ENCODE measurements at regions not wholly inside any gene's neighbourhood (a gene's known extent, or its start where the extent isn't known, plus 50 kb on each side); places are given as distances from the start of the nearest gene placed in this dataset.

DNA sequence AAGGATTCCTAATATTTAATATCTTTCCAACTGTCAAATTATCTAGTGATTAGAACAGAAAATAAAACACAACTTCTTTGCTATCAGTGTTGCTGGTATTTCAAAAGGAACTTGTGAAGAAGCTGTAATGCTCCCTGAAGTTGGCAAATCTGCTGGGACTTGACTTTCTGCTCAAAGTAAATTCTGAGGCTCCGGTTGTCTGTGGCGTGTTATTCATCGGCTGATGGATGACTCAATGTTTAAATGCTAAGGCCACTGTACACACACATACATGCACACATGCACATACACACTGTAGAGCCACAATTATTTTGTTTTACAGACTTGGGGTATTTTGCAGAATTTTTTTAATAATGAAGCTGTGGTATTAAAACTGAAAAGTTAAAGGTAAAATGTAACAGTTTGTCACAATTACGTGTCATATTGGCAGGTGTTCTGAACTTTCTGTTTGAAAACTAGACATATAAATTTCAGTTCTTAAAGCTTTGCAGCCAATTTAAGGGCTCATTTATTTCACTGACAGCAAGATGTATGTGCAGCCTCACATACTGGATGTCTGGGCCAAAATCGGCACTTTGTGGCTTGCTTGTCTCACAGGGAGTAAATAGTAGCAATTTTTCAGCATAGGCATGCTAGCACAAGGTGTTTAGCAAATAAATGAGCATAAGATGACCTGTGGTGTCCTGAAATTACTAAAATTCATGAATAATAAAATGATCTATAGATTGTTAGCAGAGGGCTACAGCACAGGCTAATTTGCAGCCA, 1691.7 kb upstream of the PCDH20 start:
- DNase-seq: no peak

DNA sequence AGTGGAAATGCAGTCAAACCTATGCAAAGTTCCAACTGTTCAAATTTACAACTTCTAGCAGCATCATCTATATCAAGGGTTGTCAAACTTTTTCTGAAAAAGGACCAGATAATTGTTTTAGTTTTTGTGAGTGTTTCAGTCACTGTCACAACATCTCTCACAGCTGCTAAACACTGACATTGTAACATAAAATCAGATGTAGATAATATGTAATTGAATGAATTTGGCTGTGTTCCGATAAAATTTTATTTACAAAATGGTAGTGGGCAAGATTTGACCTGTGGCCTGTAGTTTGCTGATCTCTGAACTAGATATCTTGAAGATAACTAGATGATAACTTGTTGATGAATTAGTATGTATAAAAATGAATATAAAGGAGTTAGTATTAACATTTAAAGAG, 1679.1 kb upstream of the PCDH20 start:
- no peak for DNase-seq

DNA sequence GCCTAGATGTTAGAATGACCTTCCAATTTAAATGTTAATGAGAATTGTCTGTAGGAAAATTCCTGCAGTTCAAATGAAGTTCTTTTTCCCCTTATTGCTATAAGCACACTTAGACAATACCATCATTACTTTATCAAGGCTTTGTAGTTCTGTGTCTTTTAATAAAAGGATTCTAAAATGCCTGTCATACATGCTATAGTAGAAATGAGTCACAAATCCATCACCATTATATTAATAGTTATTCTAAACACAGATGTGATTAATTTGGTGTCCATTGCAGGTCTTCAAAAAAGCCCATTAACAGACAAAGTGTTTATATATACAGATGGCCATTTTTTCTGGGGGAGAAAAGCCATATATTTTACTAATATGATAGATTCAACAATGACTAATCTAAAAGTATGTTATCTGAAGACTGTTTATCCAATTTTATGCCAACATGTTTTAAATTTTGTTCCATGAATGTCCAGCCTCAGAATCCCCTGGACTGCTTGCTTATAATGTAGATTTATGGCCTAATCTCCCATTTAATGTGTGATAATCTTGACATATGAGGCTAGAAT, 1678.3 kb upstream of the PCDH20 start:
- DNase-seq: no peak

DNA sequence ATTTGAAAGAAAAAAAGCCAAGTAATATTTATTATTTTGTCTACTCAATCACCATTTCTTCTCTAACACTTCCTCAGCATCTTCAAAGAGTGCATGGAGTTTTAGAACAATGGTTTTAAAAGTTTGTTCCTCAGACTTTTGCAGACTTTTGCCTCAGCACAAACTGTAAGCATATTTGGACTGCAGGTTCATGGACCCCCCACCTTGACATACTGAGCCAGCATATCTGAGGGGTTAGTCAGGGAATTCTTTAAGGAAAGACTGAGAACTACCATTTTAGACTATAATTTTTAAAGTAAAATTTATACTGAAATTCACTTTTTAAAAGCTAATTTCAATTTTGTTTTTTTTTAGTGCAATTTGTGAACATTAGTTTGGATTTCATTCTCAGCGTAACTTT, 1676.8 kb upstream of the PCDH20 start:
- DNase-seq: no peak

DNA sequence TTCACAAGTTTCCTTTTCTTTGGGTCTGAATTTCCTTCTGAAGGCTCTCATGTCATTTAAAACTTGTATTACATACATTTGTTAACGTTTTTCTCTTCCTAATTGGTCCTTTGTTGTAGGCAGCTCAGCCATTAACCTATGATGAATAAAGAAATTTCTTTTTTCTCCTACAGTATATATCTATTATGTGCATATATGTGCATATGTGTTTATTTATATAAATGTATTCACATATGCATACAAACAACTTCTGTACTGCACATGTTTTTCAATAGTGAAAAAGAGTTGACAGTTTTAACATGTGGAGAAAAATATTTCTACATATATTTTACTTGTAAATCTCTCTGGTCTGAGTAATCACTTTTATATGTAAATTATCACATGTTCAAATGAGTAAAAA, 1674.9 kb upstream of the PCDH20 start:
- DNase-seq: no peak

DNA sequence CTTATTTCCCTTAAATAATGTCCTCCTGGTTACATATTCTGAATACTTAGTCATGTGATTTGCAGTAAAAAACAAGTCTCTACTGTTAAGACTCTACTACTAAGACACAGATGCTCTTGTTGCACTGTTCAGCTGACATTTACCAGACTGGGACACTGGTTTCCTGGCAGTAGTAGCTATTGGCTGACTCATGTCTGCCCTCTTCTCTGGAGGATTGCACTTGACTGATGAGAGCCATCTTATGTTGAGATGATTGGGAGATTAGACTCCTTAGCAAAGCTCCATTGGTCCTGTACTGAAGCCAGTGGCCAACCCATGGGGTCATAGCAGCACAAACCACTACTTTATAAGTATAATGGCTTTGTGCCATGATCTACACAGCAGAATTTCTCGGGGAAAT, 1672.6 kb upstream of the PCDH20 start:
- no peak for DNase-seq

DNA sequence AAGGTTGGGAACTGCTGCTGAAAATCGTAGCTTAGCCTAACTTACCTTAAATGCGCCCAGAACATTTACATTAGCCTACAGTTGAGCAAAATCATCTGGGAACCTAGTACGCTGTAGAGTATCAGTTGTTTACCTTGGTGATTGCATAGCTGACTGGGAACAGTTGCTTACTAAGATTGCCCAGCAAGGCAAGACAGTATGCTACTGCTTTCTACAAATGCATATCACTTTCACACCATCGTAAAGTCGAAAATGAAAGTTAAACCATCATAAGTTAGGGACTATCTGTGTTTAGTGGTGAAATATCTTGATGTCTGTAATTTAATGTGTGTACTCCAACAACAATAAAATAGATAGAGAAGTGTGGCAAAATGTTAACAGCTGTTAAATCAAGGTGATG, 1670.6 kb upstream of the PCDH20 start:
- no peak for DNase-seq

DNA sequence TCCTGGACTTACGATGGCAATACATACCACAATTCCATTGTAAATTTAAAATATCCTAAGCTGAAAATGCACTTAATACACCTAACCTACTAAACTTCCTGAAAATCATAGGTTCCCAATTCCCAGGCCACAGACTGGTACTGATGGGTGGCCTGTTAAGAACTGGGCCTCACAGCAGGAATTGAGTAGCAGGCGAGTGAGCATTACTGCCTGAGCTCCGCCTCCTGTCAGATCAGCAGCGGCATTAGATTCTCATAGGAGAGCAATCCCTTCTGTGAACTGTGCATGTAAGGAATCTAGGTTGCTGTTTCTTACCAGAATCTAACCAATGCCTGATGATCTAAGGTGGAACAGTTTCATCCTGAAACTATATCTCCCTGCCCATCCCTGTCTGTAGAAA, 1670.2 kb upstream of the PCDH20 start:
- DNase-seq: no peak

DNA sequence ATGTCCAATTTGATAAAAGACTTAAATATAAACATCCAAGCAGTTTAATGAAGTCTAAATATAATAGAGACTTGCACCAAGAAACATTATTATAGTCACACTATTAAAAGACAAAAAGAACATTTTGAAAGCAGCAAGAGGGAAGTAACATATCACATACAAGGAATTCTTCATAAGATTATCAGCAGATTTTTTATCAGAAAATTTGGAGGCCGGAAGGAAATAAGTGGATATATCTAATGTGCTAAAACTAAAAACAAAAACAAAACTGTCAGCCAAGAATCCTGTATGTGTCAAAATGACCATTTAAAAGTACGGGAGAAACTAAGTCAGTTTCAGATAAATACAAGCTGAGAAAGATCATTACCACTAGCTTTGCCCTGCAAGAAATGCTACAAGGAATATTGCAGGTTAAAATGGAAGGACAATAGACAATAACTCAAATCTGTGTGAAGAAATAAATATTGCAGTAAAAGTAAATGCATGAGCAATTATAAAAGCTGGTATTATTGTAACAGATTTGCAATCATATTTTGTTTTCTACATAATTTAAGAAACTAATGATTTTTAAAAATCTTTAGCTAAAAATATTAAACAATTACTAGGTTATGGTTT, 1665.9 kb upstream of the PCDH20 start:
- no peak for DNase-seq

DNA sequence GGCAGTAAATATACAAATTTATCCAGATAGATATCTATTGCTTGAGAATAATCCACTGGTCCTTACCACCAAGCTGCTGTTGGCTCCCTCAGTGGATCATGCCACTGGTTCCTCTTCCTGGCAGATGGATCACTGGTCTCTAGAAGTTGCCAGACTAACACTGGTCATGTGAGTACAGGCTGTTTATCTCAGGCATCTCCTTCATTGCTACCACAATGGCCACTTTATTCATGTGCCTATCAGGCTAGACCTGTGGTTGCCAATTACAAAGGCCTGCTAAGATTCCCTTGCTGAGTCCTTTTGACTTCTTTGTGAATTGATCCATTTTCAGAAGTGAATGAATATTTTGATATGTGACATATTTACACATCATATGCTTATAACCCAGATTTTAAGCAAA, 1659.5 kb upstream of the PCDH20 start:
- no peak for DNase-seq

DNA sequence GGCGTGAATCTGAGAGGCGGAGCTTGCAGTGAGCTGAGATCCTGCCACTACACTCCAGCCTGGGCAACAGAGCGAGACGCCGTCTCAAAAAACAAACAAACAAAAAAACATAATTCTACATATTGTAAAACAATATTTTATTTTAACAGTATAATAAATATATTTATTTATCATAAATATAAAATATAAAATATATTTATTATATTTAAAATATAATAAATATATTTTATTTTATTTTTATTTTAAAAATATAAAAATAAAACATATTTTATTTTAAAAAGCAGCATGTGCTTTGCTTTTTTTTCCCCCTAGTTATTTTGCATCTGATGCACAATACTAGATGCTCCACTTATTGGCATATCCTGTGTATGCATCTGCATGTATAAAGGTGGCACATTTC, 1634.6 kb upstream of the PCDH20 start:
- DNase-seq: no peak

DNA sequence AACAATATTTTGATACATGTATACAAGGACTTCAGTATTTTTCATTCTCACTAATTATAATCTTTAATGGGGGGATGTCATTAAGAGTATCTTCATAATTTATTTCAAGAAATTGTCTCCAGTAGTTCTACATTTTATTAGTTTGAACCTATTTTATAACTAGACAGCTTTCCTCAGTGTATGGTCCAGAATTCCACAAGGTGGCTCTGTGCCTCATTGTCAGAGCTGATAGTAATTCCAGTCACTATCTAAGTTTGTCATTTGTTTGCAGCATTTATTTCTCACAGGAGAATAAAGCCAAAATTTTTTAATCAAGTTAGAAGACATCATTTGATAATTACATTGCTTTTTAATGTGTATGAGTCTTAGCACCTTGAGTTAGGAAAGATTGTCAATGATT, 1633.0 kb upstream of the PCDH20 start:
- DNase-seq: no peak

DNA sequence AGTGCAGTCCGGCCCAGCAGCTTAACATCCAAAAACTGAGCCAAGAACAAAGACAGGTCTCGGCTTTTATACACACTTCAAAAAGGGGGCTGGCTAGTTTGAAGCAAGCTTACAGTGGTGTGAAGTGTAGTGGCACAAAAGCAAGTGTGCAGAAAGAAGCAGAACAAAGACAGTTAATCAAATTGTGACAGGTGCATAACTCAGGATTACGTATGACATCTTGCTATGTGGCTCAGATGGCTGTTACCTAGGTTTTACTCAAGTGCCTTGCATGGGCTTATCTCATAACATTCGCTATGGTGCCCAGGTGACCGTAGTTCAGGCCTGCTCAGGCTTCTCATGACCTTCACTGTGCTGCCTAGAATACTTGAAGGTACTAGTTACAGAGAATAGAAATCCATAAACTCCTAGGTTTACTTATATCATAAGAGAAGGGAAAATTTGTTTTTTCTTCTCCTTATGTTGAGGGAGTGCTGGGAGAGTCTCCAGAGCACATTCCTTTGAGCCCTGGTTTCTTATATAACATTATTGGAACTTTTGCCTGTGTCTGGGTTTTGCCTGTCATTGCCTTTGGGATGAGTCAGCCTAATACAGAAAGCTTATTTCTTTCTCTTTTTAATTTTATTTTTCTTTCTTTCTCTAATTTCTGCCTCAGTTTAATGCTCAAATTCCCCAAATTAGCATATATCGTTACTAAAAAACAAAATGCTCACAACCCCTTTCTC, 1629.1 kb upstream of the PCDH20 start:
- DNase-seq: no peak

DNA sequence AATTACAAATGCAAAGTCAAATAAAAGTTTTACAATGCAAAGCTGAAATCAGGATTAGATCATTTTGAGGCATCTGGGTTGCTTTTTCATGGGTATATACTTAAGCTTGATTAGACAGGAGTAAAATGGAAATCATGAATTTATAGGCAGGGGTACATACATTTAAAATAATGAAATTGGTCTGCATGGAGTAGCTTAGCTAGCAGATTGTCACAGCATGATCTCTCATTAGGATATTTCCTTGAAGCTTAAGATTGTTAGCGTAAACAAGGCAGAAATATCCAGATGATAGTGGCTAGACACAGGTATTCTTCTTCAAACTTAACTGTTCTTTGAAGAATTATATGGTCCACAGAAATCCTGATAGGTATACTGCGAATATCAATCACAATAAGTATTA, 1627.0 kb upstream of the PCDH20 start:
- DNase-seq: no peak

DNA sequence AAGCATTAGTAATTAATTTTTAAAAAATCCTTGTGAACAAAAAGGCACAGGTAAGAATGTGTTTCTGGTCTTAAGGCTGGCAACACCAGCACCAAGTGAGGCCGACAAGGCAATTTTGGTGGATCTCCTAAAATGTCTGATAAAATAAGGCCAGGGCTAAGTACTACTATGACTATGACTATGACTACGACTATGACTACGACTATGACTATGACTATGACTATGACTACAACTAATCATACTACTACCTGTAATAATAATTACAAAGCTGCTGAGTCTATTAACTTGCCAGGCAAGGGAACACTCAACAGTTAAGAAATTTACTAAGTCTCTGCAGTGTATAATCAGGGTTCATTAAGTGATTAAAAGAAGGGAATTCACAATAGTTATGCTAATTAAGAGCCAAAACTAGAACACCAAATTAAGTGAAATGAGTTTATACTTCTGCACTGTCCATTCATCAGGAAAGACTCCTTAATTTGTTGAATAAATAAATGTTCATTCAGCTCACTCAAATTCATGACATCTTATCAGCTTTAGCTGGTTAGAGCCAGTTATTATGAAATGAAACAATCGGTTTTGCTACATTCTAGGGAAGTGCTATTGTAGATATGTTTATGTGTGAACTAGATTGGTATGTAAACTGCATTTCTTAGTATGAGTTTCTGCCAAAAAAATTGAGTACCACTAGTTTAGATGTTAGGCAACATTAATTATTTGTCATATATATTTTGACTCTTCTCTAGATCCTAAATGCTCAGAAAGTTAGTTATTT, 1626.2 kb upstream of the PCDH20 start:
- DNase-seq: no peak

DNA sequence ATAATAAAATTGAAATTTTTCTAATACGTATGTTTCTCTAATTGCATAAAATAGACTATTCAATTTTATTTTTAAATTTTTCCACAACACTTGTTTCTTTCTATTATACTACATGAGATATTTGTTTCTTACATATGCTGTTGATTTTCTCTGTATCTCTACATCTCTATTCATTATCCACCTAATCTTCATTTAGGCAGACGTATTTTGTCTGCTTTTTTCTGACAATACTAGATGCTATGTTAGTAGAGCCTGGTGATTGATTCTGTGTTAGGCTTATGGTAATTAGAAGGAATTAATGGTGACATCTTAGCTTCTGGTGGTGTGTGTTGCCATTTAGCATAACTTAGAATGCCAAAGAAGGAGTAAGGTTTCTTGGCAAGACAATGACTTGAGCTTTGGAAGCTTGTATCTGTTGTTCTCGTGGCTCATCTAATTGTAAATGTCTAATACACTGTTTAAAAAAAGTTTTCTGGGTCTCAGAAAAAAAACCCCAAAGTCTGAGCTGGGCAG, 1610.7 kb upstream of the PCDH20 start:
- DNase-seq: no peak

DNA sequence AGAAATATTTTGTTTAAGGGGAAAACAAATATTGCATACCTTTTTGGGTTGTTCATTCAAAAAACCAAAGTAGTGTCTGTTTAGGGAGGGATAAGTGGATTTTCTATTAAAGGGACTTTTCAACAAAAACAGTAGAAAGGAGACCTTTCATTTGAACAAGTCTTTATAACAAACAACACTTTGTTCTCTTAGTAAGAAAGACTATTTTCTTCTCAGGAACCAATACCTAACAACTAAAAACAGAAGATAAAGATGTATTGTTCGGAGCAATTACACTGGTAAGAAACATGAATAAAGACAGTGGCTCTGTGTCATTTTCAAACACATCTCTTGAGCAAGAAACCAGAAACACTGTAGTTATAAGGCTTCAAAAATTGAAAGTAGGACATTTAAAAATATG, 1610.1 kb upstream of the PCDH20 start:
- no peak for DNase-seq

DNA sequence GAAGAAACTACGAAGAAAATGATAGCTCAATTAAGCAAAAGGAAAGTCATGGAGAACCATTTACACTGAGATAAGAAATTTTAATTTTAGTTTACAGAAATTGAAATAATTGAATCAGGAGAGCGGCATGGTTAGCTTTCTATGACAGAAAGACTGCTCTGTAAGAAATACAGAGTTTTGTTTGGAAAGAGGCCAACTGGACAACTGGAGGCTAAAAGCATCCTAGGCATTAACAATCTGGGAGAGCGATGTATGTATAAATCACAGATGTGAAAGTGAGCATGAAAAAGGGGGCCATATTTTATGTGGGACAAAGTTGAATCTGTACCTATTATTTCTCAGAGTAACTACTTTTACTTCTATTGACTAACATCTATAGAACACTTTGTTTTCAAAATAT, 1608.8 kb upstream of the PCDH20 start:
- DNase-seq: no peak

DNA sequence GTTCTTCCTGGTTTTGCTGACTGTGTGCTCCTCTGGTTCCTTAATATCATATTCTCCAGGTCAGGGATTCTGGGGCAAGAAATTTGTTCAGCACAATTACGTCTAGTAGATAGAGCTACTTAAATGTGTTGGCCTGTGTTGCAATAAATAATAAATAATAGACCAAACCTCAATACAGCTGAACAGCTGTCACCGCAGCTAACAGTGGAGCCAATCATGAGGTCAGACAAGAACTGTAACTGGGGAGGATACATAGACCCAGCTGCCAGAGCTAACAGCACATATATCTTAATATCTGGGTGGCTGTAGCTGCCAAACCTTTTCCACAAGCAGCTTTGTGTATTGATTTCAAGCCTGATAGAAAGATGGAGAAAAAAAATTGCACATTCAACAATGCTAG, 1596.3 kb upstream of the PCDH20 start:
- DNase-seq: no peak

DNA sequence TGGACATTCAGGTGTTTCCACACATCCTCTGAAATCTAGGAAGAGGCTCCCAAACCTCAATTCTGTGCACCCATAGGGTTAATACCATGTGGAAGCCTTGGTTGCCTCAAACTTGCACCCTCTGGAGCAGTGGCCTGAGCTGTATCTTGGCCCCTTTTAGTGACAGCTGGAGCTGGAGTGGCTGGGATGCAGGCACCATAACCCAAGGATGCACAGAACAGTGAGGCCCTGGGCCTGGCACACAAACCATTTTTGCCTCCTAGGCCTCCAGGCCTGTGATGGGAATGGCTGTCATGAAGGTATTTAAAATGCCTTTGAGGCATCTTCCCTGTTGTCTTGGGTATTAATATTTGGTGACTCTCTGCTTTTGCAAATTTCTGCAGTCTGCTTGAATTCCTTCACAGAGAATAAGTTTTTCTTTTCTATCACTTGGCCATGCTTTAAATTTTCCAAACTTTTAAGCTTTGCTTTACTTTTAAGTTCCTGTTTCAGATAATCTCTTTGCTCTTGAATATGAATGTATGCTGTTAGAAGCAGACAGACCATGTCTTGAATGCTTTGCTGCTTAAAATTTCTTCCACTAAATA, 1594.5 kb upstream of the PCDH20 start:
- DNase-seq: no peak

DNA sequence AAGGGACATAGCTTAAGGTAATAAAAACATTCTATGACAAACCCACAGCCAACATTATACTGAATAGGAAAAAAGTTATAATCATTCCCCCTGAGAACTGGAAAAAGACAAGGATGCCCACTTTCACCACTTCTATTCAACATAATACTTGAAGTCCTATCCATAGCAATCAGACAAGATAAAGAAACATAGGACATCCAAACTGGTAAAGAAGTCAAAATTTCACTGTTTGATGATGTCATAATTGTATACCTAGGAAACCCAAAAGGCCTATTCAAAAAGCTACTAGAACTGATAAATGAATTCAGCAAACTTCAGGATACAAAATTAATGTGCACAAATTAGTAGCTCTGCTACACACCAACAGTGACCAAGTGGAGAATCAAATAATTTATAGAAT, 1590.0 kb upstream of the PCDH20 start:
- no peak for DNase-seq

DNA sequence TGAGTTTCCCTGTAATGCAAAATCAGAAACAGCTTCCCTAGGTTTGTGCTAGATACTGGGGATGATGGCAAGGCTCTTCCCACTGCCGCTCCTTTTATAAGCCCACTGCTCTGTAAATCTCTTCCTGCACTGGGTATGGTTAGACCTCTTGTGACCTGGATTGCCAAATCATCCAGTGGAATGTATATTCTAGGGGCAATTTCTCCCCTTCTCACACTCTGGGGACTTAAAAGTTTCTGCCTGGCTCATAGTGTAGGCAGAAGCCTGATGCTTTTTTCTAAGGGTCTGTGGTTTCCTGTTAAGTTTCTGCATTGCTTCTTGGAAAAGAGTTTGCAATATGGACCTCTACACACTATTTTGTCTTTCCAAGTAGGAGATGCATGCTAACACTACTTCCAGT, 1582.0 kb upstream of the PCDH20 start:
- no peak for DNase-seq

All from activated T-cell treated with anti-CD3 and anti-CD28 coated beads, Interleukin-2, amount 50 U/mL, for 48 hours (primary cell).